Ascending aorta (tissue), 2 donors: ENCODE measurements at regions not wholly inside any gene's neighbourhood (a gene's known extent, or its start where the extent isn't known, plus 50 kb on each side); places are given as distances from the start of the nearest gene placed in this dataset.

ENCODE experiments used
- DNase-seq, 2 donors: peaks; one replicate each; pipeline ENCODE4 v3.0.0-alpha.2; 2019; ENCODE audit warnings: low spot score in 2 of 2
- H3K27ac ChIP-seq, 2 donors: fragments of 200-600 bp; sonication (generic); one replicate each; pipeline ENCODE4 v1.5.1; 2016 to 2017; ENCODE audit warnings: mild to moderate bottlenecking in 1 of 2
- H3K27me3 ChIP-seq: fragments of 200-600 bp; sonication (generic); one replicate; pipeline ENCODE4 v1.5.1; 2017
- H3K36me3 ChIP-seq, 2 donors: fragments of 200-600 bp; sonication (generic); one replicate each; pipeline ENCODE4 v1.5.1; 2016
- H3K4me1 ChIP-seq, 2 donors: fragments of 200-600 bp; sonication (generic); one replicate each; pipeline ENCODE4 v1.5.1; 2016 to 2017; ENCODE audit warnings: mild to moderate bottlenecking in 1 of 2
- H3K4me3 ChIP-seq, 2 donors: fragments of 200-600 bp; sonication (generic); one replicate each; pipeline ENCODE4 v1.5.1; 2016 to 2017; ENCODE audit warnings: mild to moderate bottlenecking in 1 of 2
- H3K9me3 ChIP-seq, 2 donors: fragments of 200-600 bp; sonication (generic); one replicate each; pipeline ENCODE4 v1.5.1; 2016
- intact Hi-C: fragments of 100-400 bp; cut with DNase I; formaldehyde crosslinking; loops from one replicate; pipeline ENCODE4 v1.15.1; 2023
- TF ChIP-seq, protein P1 (sequence below), 3 experiments: fragments of 200-600 bp in 2 of 3; fragments of 450-650 bp in 1 of 3; sonication (generic) in 2 of 3; IDR thresholded peaks; one replicate each; pipeline ENCODE4 v1.5.1; 2016 to 2019; ENCODE audit warnings: antibody characterized with exemption in 3 of 3, mild to moderate bottlenecking in 1 of 3, moderate library complexity in 1 of 3

GRCh38 chr3:26346497-26346896 is 276.1 kb upstream of the LRRC3B start:
- Histone ChIP-seq H3K36me3 (no peaks in the 10 kb centered on the region), H3K27ac (no peak overlapping the region), H3K4me1 (no peaks in the 10 kb centered on the region), H3K27me3 (no peaks in the 10 kb centered on the region), H3K4me3 (no peak overlapping the region), H3K9me3 (peaks cover 0 to 5% of the 10 kb centered on the region in 2 donors)
- TF ChIP-seq, protein P1, sequence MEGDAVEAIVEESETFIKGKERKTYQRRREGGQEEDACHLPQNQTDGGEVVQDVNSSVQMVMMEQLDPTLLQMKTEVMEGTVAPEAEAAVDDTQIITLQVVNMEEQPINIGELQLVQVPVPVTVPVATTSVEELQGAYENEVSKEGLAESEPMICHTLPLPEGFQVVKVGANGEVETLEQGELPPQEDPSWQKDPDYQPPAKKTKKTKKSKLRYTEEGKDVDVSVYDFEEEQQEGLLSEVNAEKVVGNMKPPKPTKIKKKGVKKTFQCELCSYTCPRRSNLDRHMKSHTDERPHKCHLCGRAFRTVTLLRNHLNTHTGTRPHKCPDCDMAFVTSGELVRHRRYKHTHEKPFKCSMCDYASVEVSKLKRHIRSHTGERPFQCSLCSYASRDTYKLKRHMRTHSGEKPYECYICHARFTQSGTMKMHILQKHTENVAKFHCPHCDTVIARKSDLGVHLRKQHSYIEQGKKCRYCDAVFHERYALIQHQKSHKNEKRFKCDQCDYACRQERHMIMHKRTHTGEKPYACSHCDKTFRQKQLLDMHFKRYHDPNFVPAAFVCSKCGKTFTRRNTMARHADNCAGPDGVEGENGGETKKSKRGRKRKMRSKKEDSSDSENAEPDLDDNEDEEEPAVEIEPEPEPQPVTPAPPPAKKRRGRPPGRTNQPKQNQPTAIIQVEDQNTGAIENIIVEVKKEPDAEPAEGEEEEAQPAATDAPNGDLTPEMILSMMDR (IDR thresholded peaks at IDR 0.05) = no peak
- no peak for DNase-seq
- intact Hi-C loops = no loop called here

- intact Hi-C loops = no loop called here
- no peaks in the 10 kb centered on the region for H3K4me1 ChIP-seq
- TF ChIP-seq, protein P1 (IDR thresholded peaks at IDR 0.05) = no peak
These were observed 275.4 kb upstream of the LRRC3B start for GRCh38 chr3:26347150-26347549.

DNA sequence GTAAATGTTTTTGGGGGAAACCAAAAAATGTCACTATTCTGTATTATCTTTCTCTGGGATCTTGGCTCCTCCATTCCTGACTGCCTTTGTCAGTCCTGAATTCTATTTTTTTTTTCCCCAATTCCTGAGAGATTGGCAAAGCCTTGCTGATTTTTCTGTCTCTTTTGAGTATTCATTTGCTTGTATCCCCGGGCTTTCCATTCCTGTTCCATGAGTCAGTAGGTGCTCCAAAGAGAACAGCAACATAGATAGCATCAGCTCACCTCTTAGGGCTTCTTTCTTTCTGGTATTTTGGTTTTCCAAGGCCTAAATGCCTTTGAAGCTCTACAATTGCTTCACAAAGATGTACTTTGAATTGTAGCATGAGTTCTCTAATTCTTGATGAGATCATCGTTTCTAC is 271.7 kb upstream of the LRRC3B start:
- Histone ChIP-seq H3K9me3 (peaks cover 0 to 5% of the 10 kb centered on the region in 2 donors), H3K4me3 (no peak overlapping the region), H3K4me1 (no peaks in the 10 kb centered on the region), H3K27me3 (no peaks in the 10 kb centered on the region), H3K27ac (no peak overlapping the region), H3K36me3 (no peaks in the 10 kb centered on the region)
- intact Hi-C loops = no loop called here
- DNase-seq = no peak
- TF ChIP-seq, protein P1 (IDR thresholded peaks at IDR 0.05) = no peak

More at GRCh38 chr3:26347150-26347549, 275.4 kb upstream of the LRRC3B start:
- H3K36me3 ChIP-seq = no peaks in the 10 kb centered on the region
- no peak for DNase-seq
- peaks cover 0 to 5% of the 10 kb centered on the region in 2 donors for H3K9me3 ChIP-seq
- H3K27me3 ChIP-seq = no peaks in the 10 kb centered on the region
- no peak overlapping the region for H3K27ac ChIP-seq
- no peak overlapping the region for H3K4me3 ChIP-seq

- TF ChIP-seq, protein P1 (IDR thresholded peaks at IDR 0.05) = no peak
- Histone ChIP-seq H3K27ac (no peak overlapping the region), H3K4me3 (no peak overlapping the region), H3K9me3 (peaks cover 0 to 5% of the 10 kb centered on the region in 2 donors), H3K4me1 (no peaks in the 10 kb centered on the region), H3K36me3 (no peaks in the 10 kb centered on the region), H3K27me3 (no peaks in the 10 kb centered on the region)
- intact Hi-C loops = no loop called here
- DNase-seq = no peak
These were observed 269.5 kb upstream of the LRRC3B start for GRCh38 chr3:26353097-26353496.

DNA sequence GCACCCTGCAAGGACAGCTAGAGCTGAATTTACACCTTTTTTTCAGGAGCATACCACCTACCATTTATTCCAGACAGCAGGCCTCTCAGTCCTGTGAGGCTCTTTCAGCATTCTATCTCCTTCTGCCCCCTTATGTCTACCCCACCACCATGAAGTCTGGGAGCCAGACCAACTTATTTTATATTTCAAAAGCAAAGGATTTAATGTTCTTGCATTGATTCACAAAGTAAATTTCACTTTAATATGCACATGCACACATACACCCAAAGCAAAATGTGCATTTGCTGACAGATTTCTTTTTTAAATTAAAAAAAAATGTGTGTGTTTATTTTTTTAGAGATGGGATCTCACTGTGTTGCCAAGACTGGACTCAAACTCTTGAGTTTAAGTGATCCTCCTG is 264.2 kb upstream of the LRRC3B start:
- Histone ChIP-seq H3K36me3 (no peaks in the 10 kb centered on the region), H3K27me3 (no peaks in the 10 kb centered on the region), H3K4me3 (no peak overlapping the region), H3K4me1 (no peaks in the 10 kb centered on the region), H3K27ac (no peak overlapping the region), H3K9me3 (no peaks in the 10 kb centered on the region)
- intact Hi-C loops = no loop called here
- no peak for DNase-seq
- TF ChIP-seq, protein P1 (IDR thresholded peaks at IDR 0.05) = no peak

GRCh38 chr3:26365706-26366105 is 256.9 kb upstream of the LRRC3B start:
- H3K27me3 ChIP-seq = no peaks in the 10 kb centered on the region
- intact Hi-C loops = no loop called here
- no peaks in the 10 kb centered on the region for H3K36me3 ChIP-seq
- no peak for DNase-seq
- no peaks in the 10 kb centered on the region for H3K9me3 ChIP-seq
- no peak overlapping the region for H3K27ac ChIP-seq
- H3K4me1 ChIP-seq = no peaks in the 10 kb centered on the region
- H3K4me3 ChIP-seq = no peak overlapping the region
- TF ChIP-seq, protein P1 (IDR thresholded peaks at IDR 0.05) = no peak
